ENCODE measurements at regions not wholly inside any gene's neighbourhood (a gene's known extent, or its start where the extent isn't known, plus 50 kb on each side); places are given as distances from the start of the nearest gene placed in this dataset.

GRCh38 chr9:99345942-99346341, 123.9 kb downstream of the SEC61B start:
- Histone ChIP-seq H2BK12ac (ENCODE audit: low read length in 2 of 2) (no peak overlapping the region), H2AFZ (ENCODE audit: low read depth, low read length) (no peak overlapping the region), H3K4me2 (ENCODE audit: low read length, poor library complexity, severe bottlenecking) (no peak overlapping the region), H3K18ac (ENCODE audit: low read depth in 1 of 2, low read length in 2 of 2) (no peak overlapping the region), H3K36me3 (ENCODE audit: control insufficient read depth in 1 of 2, insufficient read depth in 2 of 2, low read depth in 1 of 2, low read length in 2 of 2) (no peaks in the 10 kb centered on the region), H2BK120ac (ENCODE audit: low read depth, low read length) (no peak overlapping the region), H3K27me3 (ENCODE audit: control insufficient read depth in 1 of 2, insufficient read depth in 1 of 2, low read length in 2 of 2) (no peaks in the 10 kb centered on the region), H4K91ac (ENCODE audit: low read length) (no peak overlapping the region), H3K9me3 (ENCODE audit: control insufficient read depth, low read length) (no peaks in the 10 kb centered on the region), H3K14ac (ENCODE audit: low read length in 2 of 2) (no peak overlapping the region), H3K9ac (ENCODE audit: low read length) (no peak overlapping the region), H2AK5ac (ENCODE audit: low read length, severe bottlenecking) (no peak overlapping the region), H3K79me1 (replicated peaks; ENCODE audit: low read length, poor library complexity, severe bottlenecking) (no peaks in the 10 kb centered on the region), H2BK5ac (ENCODE audit: low read depth, low read length, poor library complexity, severe bottlenecking) (no peak overlapping the region), H2BK15ac (ENCODE audit: low read depth, poor library complexity, severe bottlenecking) (no peak overlapping the region), H3K4me1 (ENCODE audit: control insufficient read depth, insufficient read depth, low read depth, low read length) (no peaks in the 10 kb centered on the region), H3K4me3 (ENCODE audit: insufficient read depth in 1 of 2, low read depth in 1 of 2, low read length in 2 of 2) (no peak overlapping the region), H4K8ac (ENCODE audit: low read length) (no peak overlapping the region), H3K23ac (ENCODE audit: low read length in 2 of 2) (no peak overlapping the region), H3K27ac (ENCODE audit: low read length, poor library complexity, severe bottlenecking) (no peak overlapping the region), H3K4ac (ENCODE audit: low read depth in 1 of 2, low read length in 2 of 2) (no peak overlapping the region)
- DNase-seq = no peak

DNA sequence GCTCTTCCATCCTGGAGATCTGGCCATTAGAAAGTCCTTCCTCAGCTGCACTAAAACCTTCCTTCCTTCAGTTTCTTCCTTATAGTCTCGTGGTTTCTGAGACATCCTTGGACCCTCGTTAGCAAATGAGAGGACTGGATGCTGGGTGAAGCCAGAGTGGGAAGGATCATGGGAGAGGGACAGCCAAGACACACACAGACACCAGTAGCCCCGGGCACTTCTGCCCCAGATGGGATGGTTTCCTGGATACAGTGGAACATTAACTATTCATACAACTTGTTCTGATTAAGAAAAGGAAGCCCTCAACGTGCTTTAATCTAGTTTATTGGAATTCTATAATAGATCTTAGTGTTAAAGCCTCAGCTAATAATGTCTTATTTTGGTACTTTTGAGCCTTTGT, 125.5 kb downstream of the SEC61B start:
- H3K23ac ChIP-seq (ENCODE audit: low read length in 2 of 2) = no peak overlapping the region
- no peak overlapping the region for H3K4me2 ChIP-seq (ENCODE audit: low read length, poor library complexity, severe bottlenecking)
- H3K36me3 ChIP-seq (ENCODE audit: control insufficient read depth in 1 of 2, insufficient read depth in 2 of 2, low read depth in 1 of 2, low read length in 2 of 2) = no peaks in the 10 kb centered on the region
- H2BK120ac ChIP-seq (ENCODE audit: low read depth, low read length) = no peak overlapping the region
- H2BK5ac ChIP-seq (ENCODE audit: low read depth, low read length, poor library complexity, severe bottlenecking) = no peak overlapping the region
- no peak overlapping the region for H2AK5ac ChIP-seq (ENCODE audit: low read length, severe bottlenecking)
- no peak overlapping the region for H3K18ac ChIP-seq (ENCODE audit: low read depth in 1 of 2, low read length in 2 of 2)
- H3K27me3 ChIP-seq (ENCODE audit: control insufficient read depth in 1 of 2, insufficient read depth in 1 of 2, low read length in 2 of 2) = no peaks in the 10 kb centered on the region
- no peak overlapping the region for H3K14ac ChIP-seq (ENCODE audit: low read length in 2 of 2)
- no peaks in the 10 kb centered on the region for H3K4me1 ChIP-seq (ENCODE audit: control insufficient read depth, insufficient read depth, low read depth, low read length)
- no peak overlapping the region for H4K91ac ChIP-seq (ENCODE audit: low read length)
- WGBS = 50% methylated on average over 1 of the region's 4 CpGs
- no peak overlapping the region for H3K4ac ChIP-seq (ENCODE audit: low read depth in 1 of 2, low read length in 2 of 2)
- H2BK12ac ChIP-seq (ENCODE audit: low read length in 2 of 2) = no peak overlapping the region
- no peak overlapping the region for H2AFZ ChIP-seq (ENCODE audit: low read depth, low read length)
- H3K27ac ChIP-seq (ENCODE audit: low read length, poor library complexity, severe bottlenecking) = no peak overlapping the region
- H4K8ac ChIP-seq (ENCODE audit: low read length) = no peak overlapping the region
- H3K9me3 ChIP-seq (ENCODE audit: control insufficient read depth, low read length) = no peaks in the 10 kb centered on the region
- DNase-seq = no peak
- no peak overlapping the region for H2BK15ac ChIP-seq (ENCODE audit: low read depth, poor library complexity, severe bottlenecking)
- no peak overlapping the region for H3K9ac ChIP-seq (ENCODE audit: low read length)
- no peaks in the 10 kb centered on the region for H3K79me1 ChIP-seq (replicated peaks; ENCODE audit: low read length, poor library complexity, severe bottlenecking)
- no peak overlapping the region for H3K4me3 ChIP-seq (ENCODE audit: insufficient read depth in 1 of 2, low read depth in 1 of 2, low read length in 2 of 2)

- no peak overlapping the region for H3K14ac ChIP-seq (ENCODE audit: low read length in 2 of 2)
- no peak overlapping the region for H2AK5ac ChIP-seq (ENCODE audit: low read length, severe bottlenecking)
- no peaks in the 10 kb centered on the region for H3K27me3 ChIP-seq (ENCODE audit: control insufficient read depth in 1 of 2, insufficient read depth in 1 of 2, low read length in 2 of 2)
- no peak overlapping the region for H3K27ac ChIP-seq (ENCODE audit: low read length, poor library complexity, severe bottlenecking)
- no peaks in the 10 kb centered on the region for H3K9me3 ChIP-seq (ENCODE audit: control insufficient read depth, low read length)
- H2BK120ac ChIP-seq (ENCODE audit: low read depth, low read length) = no peak overlapping the region
- H3K4me3 ChIP-seq (ENCODE audit: insufficient read depth in 1 of 2, low read depth in 1 of 2, low read length in 2 of 2) = no peak overlapping the region
- no peak overlapping the region for H3K23ac ChIP-seq (ENCODE audit: low read length in 2 of 2)
- H2AFZ ChIP-seq (ENCODE audit: low read depth, low read length) = no peak overlapping the region
- H3K9ac ChIP-seq (ENCODE audit: low read length) = no peak overlapping the region
- H4K8ac ChIP-seq (ENCODE audit: low read length) = no peak overlapping the region
- no peak for DNase-seq
- no peaks in the 10 kb centered on the region for H3K4me1 ChIP-seq (ENCODE audit: control insufficient read depth, insufficient read depth, low read depth, low read length)
- no peak overlapping the region for H3K18ac ChIP-seq (ENCODE audit: low read depth in 1 of 2, low read length in 2 of 2)
- H3K4ac ChIP-seq (ENCODE audit: low read depth in 1 of 2, low read length in 2 of 2) = no peak overlapping the region
- no peak overlapping the region for H3K4me2 ChIP-seq (ENCODE audit: low read length, poor library complexity, severe bottlenecking)
- WGBS = 86% methylated on average over 2 of the region's 2 CpGs
- H4K91ac ChIP-seq (ENCODE audit: low read length) = no peak overlapping the region
- H2BK12ac ChIP-seq (ENCODE audit: low read length in 2 of 2) = no peak overlapping the region
- H2BK5ac ChIP-seq (ENCODE audit: low read depth, low read length, poor library complexity, severe bottlenecking) = no peak overlapping the region
- H2BK15ac ChIP-seq (ENCODE audit: low read depth, poor library complexity, severe bottlenecking) = no peak overlapping the region
- no peaks in the 10 kb centered on the region for H3K36me3 ChIP-seq (ENCODE audit: control insufficient read depth in 1 of 2, insufficient read depth in 2 of 2, low read depth in 1 of 2, low read length in 2 of 2)
- H3K79me1 ChIP-seq (replicated peaks; ENCODE audit: low read length, poor library complexity, severe bottlenecking) = no peaks in the 10 kb centered on the region
These were observed 126.2 kb downstream of the SEC61B start for GRCh38 chr9:99348289-99348688.

- H2BK12ac ChIP-seq (ENCODE audit: low read length in 2 of 2) = no peak overlapping the region
- no peak overlapping the region for H3K4me3 ChIP-seq (ENCODE audit: insufficient read depth in 1 of 2, low read depth in 1 of 2, low read length in 2 of 2)
- no CpG with 5 or more reads among the region's 2 CpGs for WGBS
- H2BK120ac ChIP-seq (ENCODE audit: low read depth, low read length) = no peak overlapping the region
- H3K14ac ChIP-seq (ENCODE audit: low read length in 2 of 2) = no peak overlapping the region
- no peaks in the 10 kb centered on the region for H3K4me1 ChIP-seq (ENCODE audit: control insufficient read depth, insufficient read depth, low read depth, low read length)
- no peak overlapping the region for H2AFZ ChIP-seq (ENCODE audit: low read depth, low read length)
- no peak overlapping the region for H3K4me2 ChIP-seq (ENCODE audit: low read length, poor library complexity, severe bottlenecking)
- no peak overlapping the region for H2BK5ac ChIP-seq (ENCODE audit: low read depth, low read length, poor library complexity, severe bottlenecking)
- H3K4ac ChIP-seq (ENCODE audit: low read depth in 1 of 2, low read length in 2 of 2) = no peak overlapping the region
- H2BK15ac ChIP-seq (ENCODE audit: low read depth, poor library complexity, severe bottlenecking) = no peak overlapping the region
- no peaks in the 10 kb centered on the region for H3K36me3 ChIP-seq (ENCODE audit: control insufficient read depth in 1 of 2, insufficient read depth in 2 of 2, low read depth in 1 of 2, low read length in 2 of 2)
- no peak overlapping the region for H3K9ac ChIP-seq (ENCODE audit: low read length)
- no peak overlapping the region for H2AK5ac ChIP-seq (ENCODE audit: low read length, severe bottlenecking)
- no peak for DNase-seq
- H3K9me3 ChIP-seq (ENCODE audit: control insufficient read depth, low read length) = no peaks in the 10 kb centered on the region
- no peaks in the 10 kb centered on the region for H3K27me3 ChIP-seq (ENCODE audit: control insufficient read depth in 1 of 2, insufficient read depth in 1 of 2, low read length in 2 of 2)
- H3K79me1 ChIP-seq (replicated peaks; ENCODE audit: low read length, poor library complexity, severe bottlenecking) = no peaks in the 10 kb centered on the region
- no peak overlapping the region for H3K23ac ChIP-seq (ENCODE audit: low read length in 2 of 2)
- no peak overlapping the region for H4K91ac ChIP-seq (ENCODE audit: low read length)
- no peak overlapping the region for H3K18ac ChIP-seq (ENCODE audit: low read depth in 1 of 2, low read length in 2 of 2)
- H4K8ac ChIP-seq (ENCODE audit: low read length) = no peak overlapping the region
- no peak overlapping the region for H3K27ac ChIP-seq (ENCODE audit: low read length, poor library complexity, severe bottlenecking)
These were observed 127.8 kb downstream of the SEC61B start for GRCh38 chr9:99349870-99350269.

All from mesenchymal stem cell (in vitro differentiated cells and primary cell).